GM21381 (cell line): ENCODE measurements at regions not wholly inside any gene's neighbourhood (a gene's known extent, or its start where the extent isn't known, plus 50 kb on each side); places are given as distances from the start of the nearest gene placed in this dataset.
"Not testable (repeated sequence)": the region's sequence is repeated elsewhere in the genome, so short reads cannot be mapped to it uniquely, and the experiment has no call there.

Experiments
- ATAC-seq: cut with Tn5 transposase; IDR thresholded peaks from one replicate; pipeline ENCODE4 v1.9.1; 2021; ENCODE audit warnings: mild to moderate bottlenecking, moderate library complexity; ENCODE audit not compliant: unreplicated experiment

DNA sequence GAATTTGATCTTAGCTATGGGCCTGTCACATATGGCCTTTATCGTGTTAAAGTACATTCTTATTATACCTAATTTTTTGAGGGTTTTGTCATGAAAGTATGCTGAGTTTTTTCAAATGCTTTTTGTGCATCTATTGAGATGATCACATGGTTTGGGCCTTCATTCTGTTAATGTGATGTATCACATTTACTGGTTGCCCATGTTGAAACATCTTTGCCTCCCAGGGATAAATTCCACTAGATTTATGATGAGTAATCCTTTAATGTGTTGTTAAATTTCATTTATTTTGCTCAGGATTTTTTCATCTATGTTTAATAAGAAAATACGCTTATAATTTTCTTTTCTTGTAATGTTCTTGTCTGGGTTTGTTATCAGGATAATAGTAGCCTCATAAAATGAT is 442.0 kb downstream of the MDFIC start:
- ATAC-seq, result no peak

DNA sequence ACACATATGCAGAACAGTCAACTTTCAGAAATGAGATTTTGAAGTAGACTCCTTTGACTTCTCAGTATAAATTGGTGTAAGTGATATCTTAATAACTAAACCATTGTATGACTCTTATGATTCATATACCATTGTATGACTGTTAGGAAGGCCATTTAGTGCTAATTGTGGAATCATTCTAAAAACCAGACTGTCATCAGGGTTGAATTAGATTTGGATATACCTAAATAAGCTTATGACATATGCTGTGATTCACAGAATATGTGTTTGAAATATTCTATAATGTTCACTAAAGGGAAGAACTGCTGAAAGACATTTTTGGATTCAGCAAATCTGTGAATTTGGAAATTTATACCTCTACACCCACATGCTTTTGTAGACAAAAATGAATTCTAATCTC is 438.1 kb downstream of the MDFIC start:
- ATAC-seq, result no peak

DNA sequence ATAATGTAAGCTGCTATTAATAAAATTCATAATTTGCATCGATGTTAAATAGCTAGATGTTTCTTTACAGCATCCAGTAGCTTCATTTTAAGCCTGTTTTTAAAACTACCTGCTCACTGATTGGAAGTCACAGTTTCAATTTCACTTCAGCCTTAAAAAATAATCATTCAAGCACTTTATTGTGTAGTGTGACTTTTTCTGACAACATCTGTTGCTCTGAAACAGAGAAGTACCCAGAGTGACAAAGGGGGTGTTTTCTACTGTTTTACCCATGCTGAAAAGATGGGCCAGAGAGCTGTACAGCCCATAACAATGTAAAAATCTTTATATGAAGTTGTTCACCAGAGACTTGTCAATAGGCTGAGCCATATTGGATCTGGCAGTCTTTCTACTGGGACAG is 437.2 kb downstream of the MDFIC start:
- ATAC-seq, result no peak

DNA sequence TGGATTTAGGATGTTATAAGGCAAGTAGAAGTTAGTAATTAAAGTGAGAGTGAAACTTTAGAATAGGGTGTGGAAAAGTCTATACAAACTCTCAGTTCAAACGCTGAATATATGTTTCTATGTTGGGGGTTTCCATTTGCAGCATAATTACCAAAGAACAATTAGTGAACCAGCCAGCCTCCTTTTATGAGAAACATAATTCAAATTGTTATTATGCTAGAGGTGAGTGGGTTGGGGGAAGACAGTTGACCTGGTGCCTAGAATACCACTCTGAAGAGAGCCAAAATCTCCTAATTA is 435.8 kb downstream of the MDFIC start:
- ATAC-seq, result no peak

DNA sequence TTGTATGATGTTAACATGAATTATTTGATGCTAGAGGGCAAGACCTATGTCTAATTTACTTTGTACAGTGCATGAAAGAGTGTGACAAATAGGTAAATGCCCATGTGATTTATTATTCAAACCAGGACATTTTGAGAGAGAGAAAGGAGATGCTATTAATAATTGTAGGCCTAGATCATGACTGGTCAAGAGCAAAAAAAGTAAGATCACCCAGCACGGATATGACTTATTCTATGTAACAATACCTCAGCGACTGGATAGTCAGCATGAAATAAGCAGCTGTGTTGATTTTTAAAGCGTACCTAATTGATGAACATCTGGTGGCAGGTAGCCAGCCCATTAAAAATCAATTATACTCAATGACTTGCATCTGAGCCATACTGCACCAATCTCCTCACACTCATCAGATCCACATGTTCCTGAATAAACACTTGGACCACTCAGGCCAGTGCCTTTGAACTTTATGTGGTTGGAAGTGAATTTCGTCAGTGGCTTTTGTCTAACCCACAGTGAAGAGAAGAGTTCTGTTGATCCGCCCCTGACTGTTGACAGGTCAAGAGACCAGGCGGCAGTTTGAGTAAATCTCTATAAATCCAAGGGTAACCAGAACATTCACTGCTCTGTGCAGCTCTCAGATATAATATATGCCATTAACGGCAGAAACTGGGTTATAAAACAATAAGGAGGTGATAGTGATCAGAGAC is 435.3 kb downstream of the MDFIC start:
- no peak for ATAC-seq

DNA sequence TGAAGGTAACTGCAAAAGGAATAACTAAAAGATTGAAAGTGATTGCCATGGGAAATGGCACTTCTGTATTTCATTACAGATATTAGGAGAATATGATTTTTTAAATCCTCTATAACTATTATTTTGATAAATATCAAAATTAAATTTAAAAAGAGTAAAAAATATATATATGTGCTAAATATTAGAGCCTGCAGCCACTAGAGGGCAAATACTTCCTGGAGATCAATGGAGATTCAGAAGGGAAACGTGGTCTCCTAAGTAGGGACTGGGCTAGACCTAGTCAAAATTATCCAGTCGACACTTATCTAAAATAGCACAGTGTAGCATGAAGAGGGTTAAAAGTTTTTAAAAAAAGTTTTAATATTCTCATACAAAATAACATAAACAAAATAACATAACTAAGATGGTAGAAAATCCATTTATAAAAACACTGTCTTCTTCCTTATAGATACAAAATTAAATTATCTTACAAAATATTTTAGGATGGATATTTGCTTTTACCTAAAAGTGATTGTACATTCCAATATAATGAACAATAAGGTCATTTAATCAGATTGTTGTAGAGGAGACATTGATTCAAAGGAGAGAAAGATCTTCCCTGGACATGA is 434.3 kb downstream of the MDFIC start:
- ATAC-seq, result no peak

DNA sequence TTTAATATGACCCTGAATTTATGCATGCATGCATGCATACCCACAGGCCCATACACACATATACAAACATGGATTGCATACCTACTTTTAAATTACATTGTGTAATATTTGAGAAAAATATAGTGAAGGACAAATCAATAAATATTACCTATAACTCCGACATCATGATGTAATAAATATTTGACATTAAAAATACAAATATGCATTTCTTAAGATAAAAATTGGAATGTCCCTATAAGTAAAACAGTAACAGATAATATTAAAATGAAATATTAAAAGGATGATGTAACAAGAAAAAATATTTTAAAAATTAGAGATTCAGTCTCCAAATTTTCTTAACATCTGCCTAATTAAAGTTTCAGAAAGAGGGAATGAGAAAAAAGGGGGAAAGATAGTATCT is 433.0 kb downstream of the MDFIC start:
- ATAC-seq, result no peak

DNA sequence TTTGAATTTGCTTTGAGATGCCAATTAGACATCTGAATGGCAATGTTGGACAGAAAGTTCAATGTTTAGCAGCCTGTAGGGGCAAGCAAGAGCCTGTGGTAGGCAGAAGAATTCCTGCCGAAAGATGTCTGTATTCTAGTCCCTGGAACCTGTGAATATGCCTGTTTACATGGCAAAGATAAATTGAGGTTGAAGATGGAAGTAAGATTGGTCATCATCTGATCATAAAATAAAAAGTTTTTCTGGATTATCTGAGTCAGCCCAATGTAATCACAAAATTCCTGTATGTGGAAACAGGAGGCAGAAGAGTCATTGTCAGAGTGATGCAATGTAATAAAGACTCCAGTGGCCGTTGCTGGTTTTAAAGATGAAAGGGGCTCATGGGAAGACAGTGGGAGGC is 430.5 kb downstream of the MDFIC start:
- no peak for ATAC-seq

DNA sequence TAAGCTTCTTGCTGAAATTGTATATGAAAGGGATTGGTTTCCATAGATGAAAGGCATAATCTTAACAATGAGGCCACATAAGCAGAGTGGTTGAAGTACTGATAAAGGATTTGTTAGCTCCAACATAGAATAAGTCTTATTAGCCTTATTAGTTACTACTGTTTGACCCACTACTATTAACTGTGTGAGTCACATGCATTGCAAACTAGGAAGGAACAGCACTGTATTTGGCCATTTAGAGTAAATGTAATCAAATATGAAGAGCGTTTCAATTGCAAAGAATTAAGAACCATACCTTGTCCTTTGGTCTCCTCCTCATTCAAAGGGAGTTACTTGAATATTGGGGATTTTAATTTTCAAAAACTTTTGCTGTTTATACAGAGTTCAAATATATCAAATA is 428.9 kb downstream of the MDFIC start:
- no peak for ATAC-seq

DNA sequence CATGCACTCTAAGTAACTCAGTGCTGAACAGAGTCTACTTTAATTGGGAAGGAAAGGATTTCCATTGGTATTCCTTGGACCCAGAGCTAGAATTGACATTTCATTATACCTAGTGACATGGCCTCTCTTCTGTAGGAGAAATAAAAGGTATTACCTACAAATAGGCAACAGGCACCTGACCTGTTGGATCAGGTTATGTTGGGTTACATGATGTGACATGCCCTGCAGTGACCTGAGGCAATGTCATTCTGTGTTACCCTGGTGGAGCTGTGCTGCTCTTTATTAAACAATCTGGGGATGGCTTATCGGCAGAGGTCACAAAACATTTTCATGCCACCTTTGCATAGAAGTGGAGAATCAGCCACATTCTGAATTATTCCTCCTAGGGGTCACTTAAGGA is 427.7 kb downstream of the MDFIC start:
- ATAC-seq, result no peak

DNA sequence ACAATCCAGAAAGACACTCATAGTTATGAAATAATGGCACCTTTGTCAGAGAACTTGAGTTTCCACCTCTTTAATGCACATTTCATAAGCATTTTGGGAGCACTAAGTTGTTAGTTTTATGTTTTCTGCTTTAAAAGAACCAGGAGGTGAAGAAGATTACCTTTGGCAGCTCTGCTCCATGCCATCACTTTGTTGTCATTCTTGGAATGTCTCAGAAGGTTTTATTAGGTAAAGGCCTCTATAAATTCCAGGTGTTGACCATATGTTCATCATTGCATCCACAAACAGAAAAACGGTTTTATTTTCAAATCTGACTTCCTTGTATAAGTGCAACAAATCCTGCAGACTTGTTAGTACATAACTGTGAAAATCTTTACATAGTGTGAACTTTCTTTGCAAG is 424.8 kb downstream of the MDFIC start:
- ATAC-seq, result no peak

DNA sequence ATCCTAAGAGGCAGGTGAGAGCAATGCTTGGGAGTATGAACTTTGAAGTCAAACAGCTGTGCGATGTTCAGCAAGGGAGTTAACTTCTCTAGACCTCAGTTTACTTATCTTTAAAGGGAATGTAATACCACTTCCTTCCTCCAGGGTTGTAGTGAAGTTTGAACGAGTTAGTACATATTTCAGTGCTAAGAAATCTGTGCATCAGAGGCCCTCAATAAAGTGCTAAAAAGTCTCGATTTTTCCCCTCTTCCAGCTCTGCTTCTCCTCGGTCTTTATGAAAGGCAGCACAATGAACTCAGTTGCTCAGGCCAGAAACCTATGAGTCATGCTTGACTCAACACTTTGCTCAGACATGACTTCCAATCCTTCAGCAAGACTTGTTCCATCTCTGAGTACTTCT is 418.9 kb downstream of the MDFIC start:
- ATAC-seq, result no peak

DNA sequence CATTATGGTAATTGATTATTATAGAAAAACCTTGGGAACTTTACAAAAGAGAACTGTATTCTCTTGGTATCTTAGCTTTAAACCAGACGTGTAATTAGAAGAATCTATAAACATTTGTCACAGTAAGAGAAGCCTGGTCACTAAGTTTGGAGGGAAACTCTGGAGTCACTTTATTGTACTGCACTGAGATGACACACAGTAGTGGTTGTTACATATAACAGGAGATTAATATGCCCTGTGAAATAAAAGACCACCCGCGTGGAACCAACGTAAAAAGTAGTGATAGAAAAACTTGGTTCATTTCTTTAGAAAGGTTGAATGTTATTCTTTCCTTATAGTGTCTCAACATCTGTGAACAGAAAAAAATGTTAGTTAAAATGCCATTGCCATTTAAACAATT is 416.1 kb downstream of the MDFIC start:
- no peak for ATAC-seq

DNA sequence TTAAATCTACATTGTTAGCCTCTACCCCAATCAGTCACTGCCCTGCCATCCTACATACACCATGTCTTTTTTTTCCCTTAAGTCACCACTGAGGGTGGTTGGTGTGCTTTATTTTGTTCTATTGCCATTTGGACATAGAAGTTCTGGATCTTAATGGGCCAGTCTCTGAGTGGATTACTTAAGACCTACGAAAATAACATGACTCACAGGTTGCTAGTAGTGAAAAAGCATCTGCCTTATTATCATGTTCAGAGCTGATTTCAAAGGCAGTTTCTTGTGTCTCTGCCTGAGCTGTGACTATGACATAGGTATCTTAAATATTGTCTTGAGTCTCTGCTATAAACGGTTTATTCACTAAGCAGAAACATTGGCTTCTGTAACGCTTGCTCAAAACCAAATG is 410.8 kb downstream of the MDFIC start:
- no peak for ATAC-seq

DNA sequence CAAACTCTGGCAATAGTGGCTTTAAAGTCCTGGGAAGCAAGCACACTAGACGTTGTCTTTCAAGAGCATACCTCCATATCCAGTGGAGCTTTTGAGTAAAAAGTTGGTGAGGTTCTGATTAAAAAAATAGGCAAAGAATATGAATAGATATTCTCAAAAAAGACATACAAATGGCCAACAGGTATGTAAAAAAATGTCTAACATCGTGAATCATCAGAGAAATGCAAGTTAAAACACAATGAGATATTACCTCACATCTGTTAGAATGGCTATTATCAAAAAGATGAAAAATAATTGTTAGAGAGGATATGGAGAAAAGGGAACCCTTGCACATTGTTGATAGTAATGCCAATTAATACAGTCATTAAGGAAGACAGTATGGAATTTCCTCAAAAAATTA is 407.1 kb downstream of the MDFIC start:
- no peak for ATAC-seq

DNA sequence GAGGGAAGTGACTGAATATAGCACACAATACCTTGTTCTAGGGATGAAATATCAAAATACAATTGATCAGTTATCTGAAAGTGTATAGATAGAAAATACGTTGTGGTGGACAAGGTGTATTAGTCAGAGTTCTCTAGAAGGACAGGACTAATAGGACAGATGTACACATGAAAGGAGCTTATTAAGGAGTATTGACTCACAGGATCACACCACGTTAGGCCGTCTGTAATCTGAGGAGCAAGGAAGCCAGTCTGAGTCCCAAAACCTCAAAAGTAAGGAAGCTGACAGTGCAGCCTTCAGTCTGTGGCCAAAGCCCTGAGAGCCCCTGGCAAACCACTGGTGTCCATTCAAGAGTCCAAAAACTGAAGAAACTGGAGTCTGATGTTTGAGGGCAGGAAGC is 406.1 kb downstream of the MDFIC start:
- no peak for ATAC-seq

DNA sequence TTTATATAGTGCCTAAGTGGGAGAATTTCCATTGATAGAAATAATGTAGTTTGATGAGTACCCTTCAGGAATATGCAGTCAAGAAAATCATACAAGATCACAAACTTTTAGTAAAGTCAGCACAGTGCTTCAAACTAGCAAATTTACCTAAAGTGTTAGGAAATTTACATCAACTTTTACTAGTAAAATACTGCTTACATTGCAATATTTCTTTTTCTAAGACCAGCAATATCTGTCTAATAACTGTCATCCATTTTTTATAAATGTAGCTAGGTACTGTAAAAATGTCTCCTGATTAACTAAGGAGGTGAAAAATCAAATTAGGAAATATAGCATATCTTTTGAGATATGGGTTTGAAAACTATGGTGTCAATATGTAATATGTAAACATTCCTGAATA is 405.4 kb downstream of the MDFIC start:
- ATAC-seq, result no peak

DNA sequence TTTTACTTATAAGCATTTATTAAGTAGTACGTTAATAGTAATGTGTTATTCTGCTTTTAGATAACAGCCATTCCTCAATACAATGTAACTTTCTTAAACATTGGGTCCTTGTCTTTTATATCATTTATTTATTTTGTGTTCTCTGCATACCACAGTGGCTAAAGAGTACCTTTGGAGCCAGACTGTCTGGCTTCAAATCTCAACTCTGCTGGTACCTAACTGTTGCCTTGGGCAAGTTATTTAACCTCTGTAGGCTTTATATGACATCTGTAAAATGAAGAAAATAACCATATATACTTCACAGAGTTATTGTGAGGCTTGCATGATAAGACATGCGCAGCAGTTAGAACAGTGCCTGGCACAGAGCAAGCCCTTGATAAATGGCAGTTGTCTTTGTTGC is 397.6 kb downstream of the MDFIC start:
- no peak for ATAC-seq

DNA sequence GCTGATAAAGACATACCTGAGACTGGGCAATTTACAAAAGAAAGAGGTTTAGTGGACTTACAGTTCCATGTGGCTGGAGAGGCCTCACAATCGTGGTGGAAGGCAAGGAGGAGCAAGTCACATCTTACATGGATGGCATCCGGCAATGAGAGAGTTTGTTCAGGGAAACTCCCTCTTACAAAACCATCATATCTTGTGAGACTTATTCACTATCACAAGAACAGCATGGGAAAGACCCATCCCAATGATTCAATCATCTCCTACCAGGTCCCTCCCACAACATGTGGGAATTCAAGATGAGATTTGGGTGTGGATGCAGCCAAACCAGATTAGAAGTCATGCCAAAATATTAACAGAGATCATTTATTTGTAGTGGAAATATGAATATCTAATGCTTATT is 388.4 kb downstream of the MDFIC start:
- ATAC-seq, result not testable (repeated sequence)

DNA sequence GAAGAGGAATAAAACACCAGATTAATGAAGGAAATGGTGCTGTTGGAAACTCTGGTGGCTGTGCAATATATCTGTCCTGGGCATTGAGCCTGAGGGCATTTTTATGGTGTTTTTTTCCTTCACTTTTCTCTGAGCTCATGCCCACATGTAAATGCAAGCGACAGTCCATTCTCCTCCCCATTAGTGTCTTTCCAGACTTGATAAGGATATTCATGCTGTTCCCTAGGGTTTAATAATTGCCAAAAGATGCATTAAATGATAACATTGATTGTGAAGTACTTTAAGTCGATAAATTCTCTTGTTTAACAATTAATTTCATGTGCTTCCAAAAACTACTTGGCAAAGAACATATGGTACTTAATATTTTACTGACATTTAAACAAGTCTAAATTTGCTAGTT is 384.7 kb downstream of the MDFIC start:
- no peak for ATAC-seq

DNA sequence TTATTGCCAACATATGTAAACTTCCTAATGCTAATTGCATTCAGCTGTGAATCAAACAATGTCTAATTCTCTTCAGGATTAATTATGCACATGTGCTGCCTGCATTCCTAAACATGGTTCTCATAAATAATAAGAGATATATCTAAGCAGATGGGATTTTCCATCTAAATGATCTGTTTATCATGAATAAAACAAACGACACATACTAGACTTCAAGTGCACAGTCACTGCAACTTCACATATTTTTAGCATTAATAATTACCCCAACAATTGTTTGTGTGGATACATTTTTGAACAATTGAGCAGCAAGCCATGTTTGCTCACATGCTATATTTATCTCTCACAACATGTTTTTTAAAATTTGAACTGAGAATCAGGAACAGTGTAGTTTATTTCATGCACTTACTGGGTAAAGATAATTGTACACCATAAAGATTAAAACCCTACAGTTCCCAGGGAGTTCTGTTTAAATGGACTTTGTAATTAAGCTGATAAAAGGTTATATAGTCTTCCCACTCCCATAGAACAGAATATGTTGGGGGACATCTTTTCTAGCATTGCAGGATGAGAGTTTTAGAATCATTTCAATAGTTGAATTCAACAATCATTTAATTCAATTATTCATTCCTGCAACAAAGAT is 378.5 kb downstream of the MDFIC start:
- ATAC-seq, result no peak

DNA sequence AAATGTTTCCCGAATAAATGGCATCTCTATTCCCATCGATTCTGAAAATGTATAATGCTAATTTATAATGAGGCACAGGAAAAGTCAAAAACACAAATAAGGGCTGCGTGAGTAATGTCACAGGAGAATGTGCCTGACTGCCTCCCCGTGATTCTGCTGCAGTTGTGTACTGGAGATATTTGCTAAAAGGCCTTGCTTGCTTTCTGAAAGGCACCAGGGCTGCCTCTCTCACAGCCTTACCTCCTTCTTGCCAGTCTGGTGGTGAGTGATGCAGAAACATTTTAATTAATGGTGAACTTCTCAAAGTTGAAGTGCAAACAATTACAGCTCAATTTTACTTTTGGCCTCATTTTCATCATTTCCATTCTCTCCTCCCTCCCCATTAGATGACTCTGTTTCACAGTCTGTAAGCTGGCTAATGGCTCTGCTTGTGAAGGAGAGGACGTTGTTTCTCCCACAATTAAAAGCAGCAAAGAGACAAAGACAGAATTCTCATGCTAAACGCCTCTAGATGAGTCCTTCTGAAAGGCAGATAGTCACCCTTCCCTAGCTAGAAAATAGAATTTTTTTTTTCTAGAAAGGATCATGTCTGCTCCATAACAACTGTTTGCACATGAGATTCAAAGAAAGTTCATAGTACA is 377.6 kb downstream of the MDFIC start:
- no peak for ATAC-seq
